ENCODE measurements at regions not wholly inside any gene's neighbourhood (a gene's known extent, or its start where the extent isn't known, plus 50 kb on each side); places are given as distances from the start of the nearest gene placed in this dataset.

GRCh38 chr6:18567380-18567779, 180.2 kb downstream of the RNF144B start:
- Histone ChIP-seq H3K4me1 (no peaks in the 10 kb centered on the region), H3K27me3 (no peaks in the 10 kb centered on the region), H3K9ac (ENCODE audit: low read depth in 2 of 2, low read length in 2 of 2) (no peak overlapping the region), H3K27ac (no peak overlapping the region), H3K4me3 (no peak overlapping the region), H3K36me3 (no peaks in the 10 kb centered on the region), H3K9me3 (no peaks in the 10 kb centered on the region)
- DNase-seq = no peak
- intact Hi-C loops (cut with DNase I) = no loop called here
- no peak for TF ChIP-seq CTCF (IDR thresholded peaks at IDR 0.05)

GRCh38 chr6:18577491-18577890, 190.3 kb downstream of the RNF144B start:
- Histone ChIP-seq H3K9me3 (no peaks in the 10 kb centered on the region), H3K9ac (ENCODE audit: low read depth in 2 of 2, low read length in 2 of 2) (no peak overlapping the region), H3K4me3 (no peak overlapping the region), H3K27ac (no peak overlapping the region), H3K27me3 (no peaks in the 10 kb centered on the region), H3K4me1 (no peaks in the 10 kb centered on the region), H3K36me3 (no peaks in the 10 kb centered on the region)
- DNase-seq = no peak
- intact Hi-C loops (cut with DNase I) = no loop called here
- no peak for TF ChIP-seq CTCF (IDR thresholded peaks at IDR 0.05)

GRCh38 chr6:18579166-18579565, 192.0 kb downstream of the RNF144B start:
- Histone ChIP-seq H3K27me3 (no peaks in the 10 kb centered on the region), H3K4me3 (no peak overlapping the region), H3K9ac (ENCODE audit: low read depth in 2 of 2, low read length in 2 of 2) (no peak overlapping the region), H3K36me3 (no peaks in the 10 kb centered on the region), H3K9me3 (no peaks in the 10 kb centered on the region), H3K27ac (no peak overlapping the region), H3K4me1 (no peaks in the 10 kb centered on the region)
- DNase-seq = no peak
- TF ChIP-seq CTCF (IDR thresholded peaks at IDR 0.05) = no peak
- intact Hi-C loops (cut with DNase I) = no loop called here

- intact Hi-C loops (cut with DNase I) = no loop called here
- no peaks in the 10 kb centered on the region for H3K9me3 ChIP-seq
- no peaks in the 10 kb centered on the region for H3K4me1 ChIP-seq
- H3K36me3 ChIP-seq = no peaks in the 10 kb centered on the region
- DNase-seq = no peak
- no peak overlapping the region for H3K4me3 ChIP-seq
- TF ChIP-seq CTCF (IDR thresholded peaks at IDR 0.05) = no peak
- H3K27me3 ChIP-seq = no peaks in the 10 kb centered on the region
- no peak overlapping the region for H3K27ac ChIP-seq
- no peak overlapping the region for H3K9ac ChIP-seq (ENCODE audit: low read depth in 2 of 2, low read length in 2 of 2)
These were observed 192.7 kb downstream of the RNF144B start for GRCh38 chr6:18579869-18580268.

GRCh38 chr6:18584372-18584771, 197.2 kb downstream of the RNF144B start:
- H3K9ac ChIP-seq (ENCODE audit: low read depth in 2 of 2, low read length in 2 of 2) = no peak overlapping the region
- no peaks in the 10 kb centered on the region for H3K27me3 ChIP-seq
- H3K36me3 ChIP-seq = no peaks in the 10 kb centered on the region
- DNase-seq = no peak
- no peak for TF ChIP-seq CTCF (IDR thresholded peaks at IDR 0.05)
- no peak overlapping the region for H3K27ac ChIP-seq
- no peaks in the 10 kb centered on the region for H3K9me3 ChIP-seq
- no peak overlapping the region for H3K4me3 ChIP-seq
- no peaks in the 10 kb centered on the region for H3K4me1 ChIP-seq
- intact Hi-C loops (cut with DNase I) = no loop called here
